ENCODE measurements at regions not wholly inside any gene's neighbourhood (a gene's known extent, or its start where the extent isn't known, plus 50 kb on each side); places are given as distances from the start of the nearest gene placed in this dataset.

- TF ChIP-seq ZFX (IDR thresholded peaks at IDR 0.05; ENCODE audit: borderline replicate concordance) (no peak), CTCF (IDR thresholded peaks at IDR 0.05) (no peak)
These were observed 368.0 kb upstream of the IRX2 start for GRCh38 chr5:3119435-3119834.
